ENCODE measurements at regions not wholly inside any gene's neighbourhood (a gene's known extent, or its start where the extent isn't known, plus 50 kb on each side); places are given as distances from the start of the nearest gene placed in this dataset.

DNA sequence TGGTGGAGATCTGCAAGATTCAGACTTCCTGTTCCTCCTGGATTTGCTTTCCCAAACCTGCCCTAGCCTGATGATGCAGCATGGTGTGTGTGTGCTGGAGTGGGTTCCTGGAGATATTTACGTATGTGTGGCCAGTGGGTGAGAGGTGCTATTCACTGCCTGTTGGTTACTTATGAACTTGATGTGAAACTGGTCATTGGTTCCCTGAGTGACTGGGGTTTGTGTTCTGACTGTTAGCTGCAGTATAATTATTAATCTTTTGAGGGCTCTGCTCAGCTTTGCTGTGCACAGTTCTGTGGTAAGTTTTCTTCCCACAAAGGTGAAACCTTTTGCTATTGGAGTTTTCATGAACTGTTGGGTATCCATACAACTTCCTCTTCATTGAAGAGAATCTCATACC, 541.8 kb upstream of the FBXO33 start:
- intact Hi-C loops (cut with micrococcal nuclease), result no loop called here
- Histone ChIP-seq H3K27ac (ENCODE audit: low read depth, low read length) (no peak overlapping the region), H3K36me3 (ENCODE audit: control insufficient read depth in 1 of 2, insufficient read depth in 2 of 2, low read length in 2 of 2) (no peaks in the 10 kb centered on the region), H3K4me2 (ENCODE audit: low read length) (no peak overlapping the region), H3K9me2 (ENCODE audit: insufficient read depth) (no peaks in the 10 kb centered on the region), H3K79me2 (ENCODE audit: insufficient read depth, low read length) (no peaks in the 10 kb centered on the region), H2AFZ (ENCODE audit: low read depth, low read length, poor library complexity, severe bottlenecking) (no peak overlapping the region), H3K4me3 (replicated peaks in 1 of 2; ENCODE audit: low read depth in 1 of 2, low read length in 2 of 2) (no peak overlapping the region), H3K4me1 (ENCODE audit: control insufficient read depth in 1 of 2, insufficient read depth in 2 of 2, low read length in 2 of 2) (no peaks in the 10 kb centered on the region), H4K20me1 (ENCODE audit: insufficient read depth) (no peaks in the 10 kb centered on the region), H3K9ac (ENCODE audit: low read length) (no peak overlapping the region), H3K9me3 (ENCODE audit: control insufficient read depth in 1 of 2, insufficient read depth in 1 of 2, low read depth in 1 of 2, low read length in 2 of 2) (no peaks in the 10 kb centered on the region), H3K27me3 (ENCODE audit: insufficient read depth, low read length) (no peaks in the 10 kb centered on the region)
- ChIA-PET POLR2A (no interaction called here), RAD21 (ENCODE audit: low non-redundant PET in 1 of 2, low total read pairs in 2 of 2, uncharacterized antibody in 2 of 2, unreplicated experiment in 2 of 2) (no interaction called here), CTCF (no interaction called here)
- no peak for TF ChIP-seq SIN3A (IDR thresholded peaks at IDR 0.05; ENCODE audit: low read depth)
- TF ChIP-seq ZFX (IDR thresholded peaks at IDR 0.05), result no peak
- no peak for TF ChIP-seq POLR2A (IDR thresholded peaks at IDR 0.05; ENCODE audit: borderline replicate concordance, extremely low read depth, insufficient read depth, insufficient read length)
- no peak for TF ChIP-seq EZH2phosphoT487 (IDR thresholded peaks at IDR 0.05; ENCODE audit: borderline replicate concordance)
- TF ChIP-seq, protein P1, sequence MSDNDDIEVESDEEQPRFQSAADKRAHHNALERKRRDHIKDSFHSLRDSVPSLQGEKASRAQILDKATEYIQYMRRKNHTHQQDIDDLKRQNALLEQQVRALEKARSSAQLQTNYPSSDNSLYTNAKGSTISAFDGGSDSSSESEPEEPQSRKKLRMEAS (IDR thresholded peaks at IDR 0.05), result no peak
- no peak for TF ChIP-seq ELF1 (IDR thresholded peaks at IDR 0.05; ENCODE audit: borderline replicate concordance, low read depth)
- TF ChIP-seq JUND (IDR thresholded peaks at IDR 0.05), result no peak
- no peak for TF ChIP-seq EZH2 (IDR thresholded peaks at IDR 0.05)
- TF ChIP-seq POLR2AphosphoS5 (IDR thresholded peaks at IDR 0.05; ENCODE audit: low read depth, low read length), result no peak
- TF ChIP-seq RAD21 (IDR thresholded peaks at IDR 0.05; ENCODE audit: low read depth), result no peak
- TF ChIP-seq ATF3 (IDR thresholded peaks at IDR 0.05), result no peak
- TF ChIP-seq ZNF274 (IDR thresholded peaks at IDR 0.05; ENCODE audit: low read depth, low read length), result no peak
- no peak for TF ChIP-seq SP1 (IDR thresholded peaks at IDR 0.05; ENCODE audit: low read depth)
- no peak for TF ChIP-seq SRF (IDR thresholded peaks at IDR 0.05; ENCODE audit: low read depth)
- ATAC-seq (no peak), DNase-seq (ENCODE audit: low read depth, low spot score) (no peak)
- BruUV-seq (replicated peaks), result no TSS peak

DNA sequence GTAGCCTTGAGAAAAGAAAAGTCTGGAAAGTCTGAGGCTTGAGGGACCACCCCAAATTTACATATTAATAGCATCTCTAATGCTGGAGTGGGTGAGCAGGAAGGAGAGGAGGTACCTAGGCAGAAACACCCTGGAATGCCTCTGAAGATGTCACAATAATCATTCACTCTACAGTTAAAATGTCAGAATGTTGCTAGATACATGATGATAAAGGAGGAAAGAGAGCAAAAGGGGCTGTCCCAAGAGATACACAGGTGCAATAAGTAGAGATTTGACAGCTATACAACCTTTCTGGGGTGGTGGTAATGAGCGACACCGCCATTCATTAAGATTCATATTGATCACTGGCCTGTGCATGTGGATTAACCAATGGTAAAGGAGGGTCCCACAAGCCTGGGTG, 540.5 kb upstream of the FBXO33 start:
- BruUV-seq (replicated peaks), result no TSS peak
- Histone ChIP-seq H3K9ac (ENCODE audit: low read length) (no peak overlapping the region), H3K9me2 (ENCODE audit: insufficient read depth) (no peaks in the 10 kb centered on the region), H3K4me3 (replicated peaks in 1 of 2; ENCODE audit: low read depth in 1 of 2, low read length in 2 of 2) (no peak overlapping the region), H3K9me3 (ENCODE audit: control insufficient read depth in 1 of 2, insufficient read depth in 1 of 2, low read depth in 1 of 2, low read length in 2 of 2) (no peaks in the 10 kb centered on the region), H3K4me2 (ENCODE audit: low read length) (no peak overlapping the region), H3K4me1 (ENCODE audit: control insufficient read depth in 1 of 2, insufficient read depth in 2 of 2, low read length in 2 of 2) (no peaks in the 10 kb centered on the region), H3K79me2 (ENCODE audit: insufficient read depth, low read length) (no peaks in the 10 kb centered on the region), H3K27me3 (ENCODE audit: insufficient read depth, low read length) (no peaks in the 10 kb centered on the region), H2AFZ (ENCODE audit: low read depth, low read length, poor library complexity, severe bottlenecking) (no peak overlapping the region), H3K36me3 (ENCODE audit: control insufficient read depth in 1 of 2, insufficient read depth in 2 of 2, low read length in 2 of 2) (no peaks in the 10 kb centered on the region), H3K27ac (ENCODE audit: low read depth, low read length) (no peak overlapping the region), H4K20me1 (ENCODE audit: insufficient read depth) (no peaks in the 10 kb centered on the region)
- TF ChIP-seq CBX3 (IDR thresholded peaks at IDR 0.05; ENCODE audit: low read depth), result no peak
- no peak for TF ChIP-seq REST (IDR thresholded peaks at IDR 0.05; ENCODE audit: low read depth)
- TF ChIP-seq SP1 (IDR thresholded peaks at IDR 0.05; ENCODE audit: low read depth), result no peak
- no peak for TF ChIP-seq YY1 (IDR thresholded peaks at IDR 0.05; ENCODE audit: extremely low read depth, insufficient replicate concordance, low read depth, low read length)
- intact Hi-C loops (cut with micrococcal nuclease), result no loop called here
- no peak for DNase-seq (ENCODE audit: low read depth, low spot score)
- CTCF ChIA-PET, result no interaction called here
- RAD21 ChIA-PET (ENCODE audit: low non-redundant PET in 1 of 2, low total read pairs in 2 of 2, uncharacterized antibody in 2 of 2, unreplicated experiment in 2 of 2), result no interaction called here
- POLR2A ChIA-PET, result no interaction called here
- no peak for ATAC-seq
